Gastrocnemius medialis (tissue), 4 donors: ENCODE measurements at regions not wholly inside any gene's neighbourhood (a gene's known extent, or its start where the extent isn't known, plus 50 kb on each side); places are given as distances from the start of the nearest gene placed in this dataset.

ENCODE experiments used
- ATAC-seq, 2 donors: fragments of 150-250 bp; one replicate each; pipeline ENCODE4 v1.9.1; 2016
- DNase-seq, 2 donors: peaks; one replicate each; pipeline ENCODE4 v3.0.0-alpha.2; 2019
- H3K27ac ChIP-seq, 4 donors: fragments of 200-600 bp; sonication (generic); 1 replicate in 1 of 4; 2 replicates in 3 of 4; pipeline ENCODE4 v1.5.1; 2016 to 2018; ENCODE audit warnings: mild to moderate bottlenecking in 2 of 4, moderate library complexity in 1 of 4
- H3K27me3 ChIP-seq, 3 donors: fragments of 200-600 bp; sonication (generic) in 2 of 3; 1 replicate in 1 of 3; 2 replicates in 2 of 3; pipeline versions ENCODE4 v1.5.1 to v1.6.0; 2016 to 2019; ENCODE audit warnings: mild to moderate bottlenecking in 1 of 3, moderate library complexity in 1 of 3
- H3K36me3 ChIP-seq, 2 donors: fragments of 200-600 bp; sonication (generic) in 1 of 2; one replicate each; pipeline ENCODE4 v1.5.1; 2017 to 2018
- H3K4me1 ChIP-seq, 2 donors: fragments of 200-600 bp; sonication (generic) in 1 of 2; one replicate each; pipeline ENCODE4 v1.5.1; 2016 to 2017; ENCODE audit warnings: mild to moderate bottlenecking in 2 of 2
- H3K4me3 ChIP-seq, 4 donors: fragments of 200-600 bp; sonication (generic) in 3 of 4; 1 replicate in 1 of 4; 2 replicates in 3 of 4; pipeline ENCODE4 v1.5.1; 2016 to 2019; ENCODE audit warnings: mild to moderate bottlenecking in 2 of 4
- H3K9me3 ChIP-seq, 3 donors: fragments of 200-600 bp; sonication (generic) in 2 of 3; 1 replicate in 1 of 3; 2 replicates in 2 of 3; pipeline ENCODE4 v1.5.1; 2016 to 2019
- POLR2A ChIP-seq, 2 donors: fragments of 450-650 bp; IDR thresholded peaks; one replicate each; pipeline ENCODE4 v1.6.1; 2017; ENCODE audit warnings: antibody characterized with exemption in 2 of 2, mild to moderate bottlenecking in 2 of 2, moderate library complexity in 2 of 2
- in situ Hi-C, 4 donors: fragments of 200-750 bp; cut with MboI; loops; one replicate each; pipeline versions ENCODE4 v1.15.0 to v1.8.0; 2017; ENCODE audit warnings: low sequenced_read_pairs in 4 of 4
- intact Hi-C: fragments of 100-400 bp; cut with DNase I; formaldehyde crosslinking; loops from one replicate; pipeline ENCODE4 v1.15.1; 2023; ENCODE audit warnings: low total_unique reads
- TF ChIP-seq, protein P1 (sequence below), 5 experiments: fragments of 450-650 bp in 3 of 5; fragments of 200-600 bp in 2 of 5; sonication (generic) in 2 of 5; IDR thresholded peaks in 4 of 5; conservative IDR thresholded peaks in 1 of 5; 1 replicate in 4 of 5; 2 replicates in 1 of 5; pipeline ENCODE4 v1.5.1; 2016 to 2019; ENCODE audit warnings: antibody characterized with exemption in 5 of 5, mild to moderate bottlenecking in 3 of 5, moderate library complexity in 3 of 5

DNA sequence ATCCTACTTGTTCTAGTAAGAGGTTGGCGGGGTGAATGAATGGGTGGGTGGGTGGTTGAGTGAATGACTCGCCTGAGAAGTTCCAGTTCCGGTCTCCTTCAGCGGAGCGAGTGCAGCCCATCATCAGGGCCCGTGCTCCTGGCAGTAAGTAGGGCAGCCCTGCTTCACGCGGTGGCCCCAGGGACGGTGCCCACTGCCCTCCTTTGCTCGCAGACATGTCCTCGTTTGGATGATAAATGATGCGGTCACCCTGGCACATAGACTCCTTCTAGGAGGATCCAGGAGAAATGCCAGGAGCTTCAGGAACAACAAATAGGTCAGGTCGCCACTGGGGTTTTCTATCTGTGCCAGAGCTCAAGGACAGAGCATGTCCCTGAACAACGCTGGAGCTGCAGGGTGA lies 370.8 kb downstream of the CTTN start:
- Histone ChIP-seq H3K9me3 (no peaks in the 10 kb centered on the region), H3K27ac (no peak overlapping the region), H3K4me3 (no peak overlapping the region), H3K36me3 (no peaks in the 10 kb centered on the region), H3K27me3 (peaks cover 0 to 4% (median 0%) of the 10 kb centered on the region in 3 donors), H3K4me1 (no peaks in the 10 kb centered on the region)
- in situ Hi-C loops, result no loop called here
- intact Hi-C loops, result no loop called here
- ATAC-seq (no peak), DNase-seq (no peak)
- TF ChIP-seq POLR2A (IDR thresholded peaks at IDR 0.05), result no peak
- TF ChIP-seq, protein P1, sequence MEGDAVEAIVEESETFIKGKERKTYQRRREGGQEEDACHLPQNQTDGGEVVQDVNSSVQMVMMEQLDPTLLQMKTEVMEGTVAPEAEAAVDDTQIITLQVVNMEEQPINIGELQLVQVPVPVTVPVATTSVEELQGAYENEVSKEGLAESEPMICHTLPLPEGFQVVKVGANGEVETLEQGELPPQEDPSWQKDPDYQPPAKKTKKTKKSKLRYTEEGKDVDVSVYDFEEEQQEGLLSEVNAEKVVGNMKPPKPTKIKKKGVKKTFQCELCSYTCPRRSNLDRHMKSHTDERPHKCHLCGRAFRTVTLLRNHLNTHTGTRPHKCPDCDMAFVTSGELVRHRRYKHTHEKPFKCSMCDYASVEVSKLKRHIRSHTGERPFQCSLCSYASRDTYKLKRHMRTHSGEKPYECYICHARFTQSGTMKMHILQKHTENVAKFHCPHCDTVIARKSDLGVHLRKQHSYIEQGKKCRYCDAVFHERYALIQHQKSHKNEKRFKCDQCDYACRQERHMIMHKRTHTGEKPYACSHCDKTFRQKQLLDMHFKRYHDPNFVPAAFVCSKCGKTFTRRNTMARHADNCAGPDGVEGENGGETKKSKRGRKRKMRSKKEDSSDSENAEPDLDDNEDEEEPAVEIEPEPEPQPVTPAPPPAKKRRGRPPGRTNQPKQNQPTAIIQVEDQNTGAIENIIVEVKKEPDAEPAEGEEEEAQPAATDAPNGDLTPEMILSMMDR (IDR thresholded peaks at IDR 0.05 in 4 of 5, conservative IDR thresholded peaks at IDR 0.05 in 1 of 5), result no peak

DNA sequence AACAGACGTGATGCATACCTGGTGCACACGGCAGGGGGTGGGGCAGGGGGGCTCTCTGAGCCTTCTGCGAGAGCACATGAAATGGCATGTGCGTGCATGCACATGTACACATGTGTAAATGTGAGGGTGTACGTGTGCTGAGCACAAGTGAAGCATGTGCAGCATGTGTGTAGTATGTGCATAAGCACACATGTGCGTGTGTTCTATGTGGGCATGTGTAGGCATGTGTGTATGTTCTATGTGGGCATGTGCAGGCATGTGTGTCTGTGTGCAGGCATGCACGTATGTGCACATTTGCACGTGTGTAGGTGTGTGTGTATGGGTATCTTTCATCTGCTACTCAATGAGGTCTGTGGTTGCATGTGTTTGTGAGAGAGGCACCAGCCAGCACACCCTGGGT lies 371.2 kb downstream of the CTTN start:
- ATAC-seq (no peak), DNase-seq (no peak)
- peaks cover 0 to 4% (median 0%) of the 10 kb centered on the region in 3 donors for H3K27me3 ChIP-seq
- H3K4me1 ChIP-seq, result no peaks in the 10 kb centered on the region
- no peaks in the 10 kb centered on the region for H3K9me3 ChIP-seq
- H3K36me3 ChIP-seq, result no peaks in the 10 kb centered on the region
- H3K27ac ChIP-seq, result no peak overlapping the region
- TF ChIP-seq, protein P1 (IDR thresholded peaks at IDR 0.05 in 4 of 5, conservative IDR thresholded peaks at IDR 0.05 in 1 of 5), result no peak
- TF ChIP-seq POLR2A (IDR thresholded peaks at IDR 0.05), result no peak
- no peak overlapping the region for H3K4me3 ChIP-seq
- intact Hi-C loops (no loop called here), in situ Hi-C loops (no loop called here)

DNA sequence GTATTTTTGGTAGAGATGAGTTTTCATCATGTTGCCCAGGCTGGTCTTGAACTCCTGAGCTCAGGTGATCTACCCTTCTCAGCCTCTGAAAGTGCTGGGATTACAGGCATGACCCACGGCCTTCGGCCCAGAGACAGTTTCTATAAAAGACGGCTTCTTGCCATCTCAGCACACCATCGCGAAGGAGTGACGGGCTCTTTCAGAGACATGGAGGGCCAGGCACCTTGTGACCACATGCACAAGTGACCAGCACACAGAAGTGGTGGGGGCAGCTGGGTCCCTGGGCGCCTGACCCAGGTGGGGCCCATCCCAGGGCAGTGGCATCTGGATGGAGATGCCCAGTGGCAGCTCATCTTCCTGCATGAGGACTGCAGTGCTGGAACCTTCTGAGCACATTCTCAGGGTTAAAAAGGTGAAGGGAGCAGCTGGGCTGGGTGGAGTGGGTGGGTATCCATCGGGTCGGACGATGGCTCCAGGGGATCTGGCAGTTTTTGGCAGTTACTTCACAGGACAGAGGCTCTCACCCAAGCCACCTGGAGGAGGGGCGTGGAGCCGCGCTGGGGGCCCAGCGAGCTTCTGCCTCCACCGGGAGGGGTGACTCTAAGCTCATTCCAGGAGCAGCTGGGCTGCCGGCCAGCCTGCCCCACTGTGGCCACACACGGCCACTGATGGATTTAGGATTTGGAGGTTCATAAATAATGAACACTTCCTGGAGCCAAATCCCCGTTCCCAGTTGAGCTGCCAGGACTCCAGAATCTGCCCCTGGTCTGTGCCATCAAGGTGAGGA lies 373.0 kb downstream of the CTTN start:
- in situ Hi-C loops, result no loop called here
- H3K27me3 ChIP-seq, result peaks cover 0 to 2% (median 0%) of the 10 kb centered on the region in 3 donors

DNA sequence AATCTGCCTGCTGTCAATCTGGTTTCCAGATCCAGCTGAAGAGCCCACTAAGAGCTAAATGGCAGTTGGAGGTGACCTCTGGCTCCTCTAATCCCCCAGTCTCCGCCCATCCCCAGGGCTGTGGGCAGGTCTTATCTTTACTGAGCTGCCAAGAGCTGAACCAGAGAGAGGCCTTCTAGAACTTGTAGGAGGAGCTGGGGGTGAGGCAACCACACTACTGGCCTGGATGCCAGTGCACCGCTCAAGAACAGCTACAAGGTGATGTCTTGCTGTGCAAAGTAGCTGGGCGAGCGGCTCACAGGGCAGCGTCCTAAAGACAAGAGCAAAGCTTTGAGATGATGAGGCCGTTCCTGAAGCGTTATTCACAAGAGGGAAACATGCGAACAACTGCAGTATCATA lies 374.6 kb downstream of the CTTN start:
- Histone ChIP-seq H3K4me3 (no peak overlapping the region), H3K9me3 (no peaks in the 10 kb centered on the region), H3K27me3 (no peaks in the 10 kb centered on the region), H3K27ac (no peak overlapping the region), H3K4me1 (no peaks in the 10 kb centered on the region), H3K36me3 (no peaks in the 10 kb centered on the region)
- no peak for DNase-seq
- ATAC-seq, result no peak
- TF ChIP-seq, protein P1 (IDR thresholded peaks at IDR 0.05 in 4 of 5, conservative IDR thresholded peaks at IDR 0.05 in 1 of 5), result no peak
- TF ChIP-seq POLR2A (IDR thresholded peaks at IDR 0.05), result no peak
- in situ Hi-C loops (no loop called here), intact Hi-C loops (no loop called here)

More for the DNA sequence above, 373.0 kb downstream of the CTTN start:
- Histone ChIP-seq H3K4me1 (no peaks in the 10 kb centered on the region), H3K9me3 (no peaks in the 10 kb centered on the region), H3K4me3 (no peak overlapping the region), H3K27ac (no peak overlapping the region), H3K36me3 (no peaks in the 10 kb centered on the region)
- intact Hi-C loops, result no loop called here
- ATAC-seq (no peak), DNase-seq (no peak)
- TF ChIP-seq POLR2A (IDR thresholded peaks at IDR 0.05), result no peak
- TF ChIP-seq, protein P1 (IDR thresholded peaks at IDR 0.05 in 4 of 5, conservative IDR thresholded peaks at IDR 0.05 in 1 of 5), result no peak
